HepG2 (cell line): ENCODE measurements at regions not wholly inside any gene's neighbourhood (a gene's known extent, or its start where the extent isn't known, plus 50 kb on each side); places are given as distances from the start of the nearest gene placed in this dataset.

ENCODE experiments used
- ATAC-seq: fragments of 200-7000 bp; cut with Tn5 transposase; 3 replicates; pipeline ENCODE4 v1.9.1; 2020; ENCODE audit warnings: mild to moderate bottlenecking, moderate library complexity
- BruUV-seq: library from RNA; stranded (reverse); fragments of 400-500 nt; replicated peaks from 2 replicates; lab custom pipeline; 2021; lab: Mats Ljungman, UMichigan
- CTCF ChIA-PET: fragments of 300-600 bp; formaldehyde crosslinking; extraction: SDS; loops from one replicate; lab custom pipeline; 2021; ENCODE audit warnings: low total read pairs, inconsistent platforms, low intra/inter-chr PET ratio; lab: Yijun Ruan, JAX
- POLR2A ChIA-PET: fragments of 350-600 bp; sonication (Branson Sonifier 250); formaldehyde crosslinking; loops from one replicate; lab custom pipeline; 2020; ENCODE audit warnings: antibody characterized with exemption, inconsistent platforms; lab: Yijun Ruan, JAX
- DNase-seq: peaks from one replicate; pipeline ENCODE4 v3.0.0-alpha.2; 2015; ENCODE audit warnings: low spot score
- FAIRE-seq: peaks from 3 replicates; lab custom pipeline; 2011; peaks lifted over from hg19 to GRCh38; lab: Jason Lieb, UNC
- H2AFZ ChIP-seq: one replicate; pipeline ENCODE4 v1.6.1; 2011; ENCODE audit warnings: low read length, inconsistent platforms
- H3K27ac ChIP-seq: fragments of 300-600 bp; 3 replicates; pipeline ENCODE4 v1.8.0; 2011; ENCODE audit warnings: mixed run types, mild to moderate bottlenecking, mixed read lengths, low read length, inconsistent platforms; ENCODE audit not compliant: insufficient read depth; ENCODE audit errors: extremely low read length
- H3K27me3 ChIP-seq, 2 experiments: fragments of 200-600 bp in 1 of 2; 2 replicates in 1 of 2; 3 replicates in 1 of 2; pipeline versions ENCODE4 v1.6.0 to v1.8.0; 2011; ENCODE audit warnings: low read length in 2 of 2, mild to moderate bottlenecking in 2 of 2, moderate library complexity in 2 of 2, inconsistent platforms in 1 of 2; ENCODE audit not compliant: insufficient read depth in 2 of 2, control insufficient read depth in 1 of 2
- H3K36me3 ChIP-seq, 2 experiments: fragments of 200-600 bp in 1 of 2; replicated peaks in 1 of 2; 2 replicates in 1 of 2; 3 replicates in 1 of 2; pipeline versions ENCODE4 v1.5.1 to v1.8.0; 2011; ENCODE audit warnings: low read length in 2 of 2, inconsistent platforms in 1 of 2; ENCODE audit not compliant: insufficient read depth in 2 of 2, control insufficient read depth in 1 of 2
- H3K4me1 ChIP-seq: 2 replicates; pipeline ENCODE4 v1.5.1; 2012; ENCODE audit warnings: low read length, inconsistent platforms; ENCODE audit not compliant: insufficient read depth
- H3K4me2 ChIP-seq: 2 replicates; pipeline ENCODE4 v1.6.0; 2011; ENCODE audit warnings: low read depth, low read length, inconsistent platforms
- H3K4me3 ChIP-seq, 3 experiments: fragments of 200-600 bp in 1 of 3; sonication (generic), shearing (Covaris generic) in 1 of 3; replicated peaks in 1 of 3; 2 replicates each; pipeline ENCODE4 v1.5.1; 2011 to 2016; ENCODE audit warnings: low read length in 3 of 3, inconsistent platforms in 2 of 3, low read depth in 2 of 3, mild to moderate bottlenecking in 2 of 3, control low read depth in 1 of 3, mixed read lengths in 1 of 3; ENCODE audit not compliant: insufficient read depth in 1 of 3
- H3K79me2 ChIP-seq: one replicate; pipeline ENCODE4 v1.6.1; 2011; ENCODE audit warnings: low read length, inconsistent platforms; ENCODE audit not compliant: insufficient read depth
- H3K9ac ChIP-seq: 2 replicates; pipeline ENCODE4 v1.6.0; 2011; ENCODE audit warnings: mild to moderate bottlenecking, low read depth, low read length, inconsistent platforms; ENCODE audit not compliant: insufficient read depth
- H3K9me3 ChIP-seq: 2 replicates; pipeline ENCODE4 v1.5.1; 2012; ENCODE audit warnings: mild to moderate bottlenecking, low read length
- H4K20me1 ChIP-seq: 2 replicates; pipeline ENCODE4 v1.6.0; 2011; ENCODE audit warnings: inconsistent platforms, mild to moderate bottlenecking, low read length, moderate library complexity; ENCODE audit not compliant: insufficient read depth
- FOSL1 ChIP-seq: sonication (generic); formaldehyde crosslinking; IDR thresholded peaks from 2 replicates; pipeline ENCODE4 v1.9.0; 2021; ENCODE audit warnings: missing genetic modification reagents, borderline replicate concordance
- HDAC1 ChIP-seq: sonication (generic); formaldehyde crosslinking; IDR thresholded peaks from 2 replicates; pipeline ENCODE4 v1.5.1; 2020; ENCODE audit warnings: mild to moderate bottlenecking, missing genetic modification reagents
- MED13 ChIP-seq: sonication (generic); formaldehyde crosslinking; IDR thresholded peaks from 2 replicates; pipeline ENCODE4 v1.5.0; 2020; ENCODE audit warnings: missing genetic modification reagents
- MYNN ChIP-seq: sonication (generic); formaldehyde crosslinking; IDR thresholded peaks from 2 replicates; pipeline ENCODE4 v1.4.0; 2020; ENCODE audit warnings: mild to moderate bottlenecking, low read depth, missing genetic modification reagents
- PCBP1 ChIP-seq: fragments of 200-400 bp; formaldehyde crosslinking; IDR thresholded peaks from 2 replicates; pipeline ENCODE4 v1.6.1; 2017; ENCODE audit warnings: mild to moderate bottlenecking, low read depth, low read length, borderline replicate concordance
- RORA ChIP-seq: sonication (generic); formaldehyde crosslinking; IDR thresholded peaks from 2 replicates; pipeline ENCODE4 v1.5.0; 2020; ENCODE audit warnings: mild to moderate bottlenecking, missing genetic modification reagents, moderate library complexity
- ZFP1 ChIP-seq: IDR thresholded peaks from 2 replicates; pipeline ENCODE4 v1.6.1; 2016
- ZNF180 ChIP-seq: sonication (generic); formaldehyde crosslinking; IDR thresholded peaks from 2 replicates; pipeline ENCODE4 v1.4.0; 2020; ENCODE audit warnings: low read depth, missing genetic modification reagents, borderline replicate concordance
- ZNF224 ChIP-seq: sonication (generic); formaldehyde crosslinking; IDR thresholded peaks from 2 replicates; pipeline ENCODE4 v1.5.0; 2020; ENCODE audit warnings: mild to moderate bottlenecking, missing genetic modification reagents
- ZNF547 ChIP-seq: sonication (generic); formaldehyde crosslinking; IDR thresholded peaks from 2 replicates; pipeline ENCODE4 v1.5.1; 2020; ENCODE audit warnings: mild to moderate bottlenecking, missing genetic modification reagents
- ZNF772 ChIP-seq: sonication (generic); formaldehyde crosslinking; IDR thresholded peaks from 2 replicates; pipeline ENCODE4 v1.5.0; 2020; ENCODE audit warnings: mild to moderate bottlenecking, missing genetic modification reagents
- WGBS: methylation state at CpG from one replicate; pipeline ENCODE4 v1.1.6; 2017; ENCODE audit warnings: low lambda C conversion rate; 5-methylcytosine and 5-hydroxymethylcytosine counted together
- in situ Hi-C: cut with HindIII; loops from 2 replicates; pipeline ENCODE4 v1.10.0; 2017; ENCODE audit warnings: low pct_unique_long_range_greater_than_20kb; ENCODE audit not compliant: extremely low pct_ligation_motif_present
- intact Hi-C: fragments of 100-400 bp; cut with micrococcal nuclease; formaldehyde crosslinking; loops from one replicate; pipeline ENCODE4 v1.10.0; 2022; ENCODE audit not compliant: unreplicated experiment
- TF ChIP-seq, protein P1 (sequence below): sonication (generic); formaldehyde crosslinking; IDR thresholded peaks from 2 replicates; pipeline ENCODE4 v1.4.0; 2020; ENCODE audit warnings: missing genetic modification reagents
- TF ChIP-seq, protein P2 (sequence below): IDR thresholded peaks from 2 replicates; pipeline ENCODE4 v1.6.1; 2016
- TF ChIP-seq, protein P3 (sequence below): conservative IDR thresholded peaks from 2 replicates; pipeline ENCODE4 v1.6.1; 2018; ENCODE audit warnings: missing genetic modification reagents
- TF ChIP-seq, protein P4 (sequence below), 2 experiments: sonication (generic) in 1 of 2; formaldehyde crosslinking in 1 of 2; IDR thresholded peaks; 2 replicates each; pipeline versions ENCODE4 v1.4.0 to v1.6.1; 2016 to 2020; ENCODE audit warnings: borderline replicate concordance in 1 of 2, low read depth in 1 of 2, mild to moderate bottlenecking in 1 of 2, missing genetic modification reagents in 1 of 2

DNA sequence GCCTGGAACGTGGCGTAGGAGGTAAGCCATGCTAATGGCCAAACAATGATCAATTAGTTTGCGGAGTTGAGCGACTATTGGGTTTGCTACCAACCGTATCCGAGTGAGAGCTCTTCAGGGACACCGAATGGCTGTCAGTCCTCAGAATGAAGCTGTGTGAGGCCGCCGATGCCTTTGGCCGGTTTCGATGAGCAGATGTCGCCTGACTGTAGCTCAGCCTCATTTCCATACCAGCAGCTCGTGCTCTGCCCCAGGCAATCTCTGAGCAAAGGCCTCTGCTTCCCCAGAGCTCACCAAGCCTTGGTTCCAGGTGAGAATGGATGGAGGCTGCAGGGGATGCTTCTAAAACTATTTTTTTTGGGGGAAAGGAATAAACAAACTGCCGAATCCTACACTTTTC, 111.7 kb upstream of the HS3ST4 start (continued):
- TF ChIP-seq, protein P1, sequence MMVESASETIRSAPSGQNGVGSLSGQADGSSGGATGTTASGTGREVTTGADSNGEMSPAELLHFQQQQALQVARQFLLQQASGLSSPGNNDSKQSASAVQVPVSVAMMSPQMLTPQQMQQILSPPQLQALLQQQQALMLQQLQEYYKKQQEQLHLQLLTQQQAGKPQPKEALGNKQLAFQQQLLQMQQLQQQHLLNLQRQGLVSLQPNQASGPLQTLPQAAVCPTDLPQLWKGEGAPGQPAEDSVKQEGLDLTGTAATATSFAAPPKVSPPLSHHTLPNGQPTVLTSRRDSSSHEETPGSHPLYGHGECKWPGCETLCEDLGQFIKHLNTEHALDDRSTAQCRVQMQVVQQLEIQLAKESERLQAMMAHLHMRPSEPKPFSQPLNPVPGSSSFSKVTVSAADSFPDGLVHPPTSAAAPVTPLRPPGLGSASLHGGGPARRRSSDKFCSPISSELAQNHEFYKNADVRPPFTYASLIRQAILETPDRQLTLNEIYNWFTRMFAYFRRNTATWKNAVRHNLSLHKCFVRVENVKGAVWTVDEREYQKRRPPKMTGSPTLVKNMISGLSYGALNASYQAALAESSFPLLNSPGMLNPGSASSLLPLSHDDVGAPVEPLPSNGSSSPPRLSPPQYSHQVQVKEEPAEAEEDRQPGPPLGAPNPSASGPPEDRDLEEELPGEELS (CRISPR knock-in tag): no peak
- TF ChIP-seq RORA (CRISPR knock-in tag): no peak
- no peak for TF ChIP-seq ZNF772 (CRISPR knock-in tag)

DNA sequence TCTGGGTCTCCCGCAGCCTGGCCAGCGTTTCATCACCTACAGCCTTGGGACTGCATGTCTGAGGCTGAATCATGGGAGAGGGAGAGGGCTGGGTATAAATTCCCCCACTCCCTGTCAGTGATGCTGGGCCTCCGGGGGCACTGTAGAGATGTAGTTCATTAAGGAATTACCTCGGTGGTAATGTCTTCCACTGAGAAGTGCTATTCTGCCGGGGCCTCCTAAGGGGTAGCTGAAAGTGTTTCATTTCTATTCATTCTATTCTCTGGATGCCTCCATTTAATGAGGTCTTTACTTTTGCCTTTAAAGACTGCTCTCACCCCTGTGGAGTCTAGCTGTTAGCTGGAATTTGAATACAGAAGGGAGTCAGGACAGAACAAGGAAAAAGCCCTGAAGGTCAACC, 116.4 kb upstream of the HS3ST4 start:
- Histone ChIP-seq H3K4me2 (no peak overlapping the region), H3K4me3 (no peak overlapping the region), H3K4me1 (no peaks in the 10 kb centered on the region), H3K27ac (no peak overlapping the region), H4K20me1 (no peaks in the 10 kb centered on the region), H3K9ac (no peak overlapping the region), H2AFZ (no peak overlapping the region), H3K9me3 (no peaks in the 10 kb centered on the region), H3K36me3 (no peaks in the 10 kb centered on the region), H3K79me2 (no peaks in the 10 kb centered on the region), H3K27me3 (peaks cover 0 to 35% of the 10 kb centered on the region in 2 experiments; a peak in 2 of 5 replicates)
- no TSS peak for BruUV-seq
- no peak for ATAC-seq
- ChIA-PET CTCF (no interaction called here), POLR2A (no interaction called here)
- intact Hi-C loops: no loop called here
- no peak for FAIRE-seq
- WGBS: 4% methylated on average over 5 of the region's 5 CpGs
- DNase-seq: no peak
- in situ Hi-C loops: no loop called here
- TF ChIP-seq, protein P2, sequence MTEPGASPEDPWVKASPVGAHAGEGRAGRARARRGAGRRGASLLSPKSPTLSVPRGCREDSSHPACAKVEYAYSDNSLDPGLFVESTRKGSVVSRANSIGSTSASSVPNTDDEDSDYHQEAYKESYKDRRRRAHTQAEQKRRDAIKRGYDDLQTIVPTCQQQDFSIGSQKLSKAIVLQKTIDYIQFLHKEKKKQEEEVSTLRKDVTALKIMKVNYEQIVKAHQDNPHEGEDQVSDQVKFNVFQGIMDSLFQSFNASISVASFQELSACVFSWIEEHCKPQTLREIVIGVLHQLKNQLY (CRISPR knock-in tag): no peak
- TF ChIP-seq, protein P3, sequence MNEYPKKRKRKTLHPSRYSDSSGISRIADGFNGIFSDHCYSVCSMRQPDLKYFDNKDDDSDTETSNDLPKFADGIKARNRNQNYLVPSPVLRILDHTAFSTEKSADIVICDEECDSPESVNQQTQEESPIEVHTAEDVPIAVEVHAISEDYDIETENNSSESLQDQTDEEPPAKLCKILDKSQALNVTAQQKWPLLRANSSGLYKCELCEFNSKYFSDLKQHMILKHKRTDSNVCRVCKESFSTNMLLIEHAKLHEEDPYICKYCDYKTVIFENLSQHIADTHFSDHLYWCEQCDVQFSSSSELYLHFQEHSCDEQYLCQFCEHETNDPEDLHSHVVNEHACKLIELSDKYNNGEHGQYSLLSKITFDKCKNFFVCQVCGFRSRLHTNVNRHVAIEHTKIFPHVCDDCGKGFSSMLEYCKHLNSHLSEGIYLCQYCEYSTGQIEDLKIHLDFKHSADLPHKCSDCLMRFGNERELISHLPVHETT (CRISPR knock-in tag): no peak
- TF ChIP-seq FOSL1 (CRISPR knock-in tag) (no peak), HDAC1 (CRISPR knock-in tag) (no peak), ZNF547 (CRISPR knock-in tag) (no peak), MED13 (no peak), ZNF224 (CRISPR knock-in tag) (no peak), PCBP1 (no peak), ZNF180 (CRISPR knock-in tag) (no peak), MYNN (CRISPR knock-in tag) (no peak), ZFP1 (no peak)
- TF ChIP-seq, protein P4, sequence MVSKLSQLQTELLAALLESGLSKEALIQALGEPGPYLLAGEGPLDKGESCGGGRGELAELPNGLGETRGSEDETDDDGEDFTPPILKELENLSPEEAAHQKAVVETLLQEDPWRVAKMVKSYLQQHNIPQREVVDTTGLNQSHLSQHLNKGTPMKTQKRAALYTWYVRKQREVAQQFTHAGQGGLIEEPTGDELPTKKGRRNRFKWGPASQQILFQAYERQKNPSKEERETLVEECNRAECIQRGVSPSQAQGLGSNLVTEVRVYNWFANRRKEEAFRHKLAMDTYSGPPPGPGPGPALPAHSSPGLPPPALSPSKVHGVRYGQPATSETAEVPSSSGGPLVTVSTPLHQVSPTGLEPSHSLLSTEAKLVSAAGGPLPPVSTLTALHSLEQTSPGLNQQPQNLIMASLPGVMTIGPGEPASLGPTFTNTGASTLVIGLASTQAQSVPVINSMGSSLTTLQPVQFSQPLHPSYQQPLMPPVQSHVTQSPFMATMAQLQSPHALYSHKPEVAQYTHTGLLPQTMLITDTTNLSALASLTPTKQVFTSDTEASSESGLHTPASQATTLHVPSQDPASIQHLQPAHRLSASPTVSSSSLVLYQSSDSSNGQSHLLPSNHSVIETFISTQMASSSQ (IDR thresholded peaks at IDR 0.05; ENCODE audit: low read depth): no peak
- TF ChIP-seq, protein P4 (CRISPR knock-in tag; IDR thresholded peaks at IDR 0.05; ENCODE audit: borderline replicate concordance): no peak
